ENCODE measurements at regions not wholly inside any gene's neighbourhood (a gene's known extent, or its start where the extent isn't known, plus 50 kb on each side); places are given as distances from the start of the nearest gene placed in this dataset.

DNA sequence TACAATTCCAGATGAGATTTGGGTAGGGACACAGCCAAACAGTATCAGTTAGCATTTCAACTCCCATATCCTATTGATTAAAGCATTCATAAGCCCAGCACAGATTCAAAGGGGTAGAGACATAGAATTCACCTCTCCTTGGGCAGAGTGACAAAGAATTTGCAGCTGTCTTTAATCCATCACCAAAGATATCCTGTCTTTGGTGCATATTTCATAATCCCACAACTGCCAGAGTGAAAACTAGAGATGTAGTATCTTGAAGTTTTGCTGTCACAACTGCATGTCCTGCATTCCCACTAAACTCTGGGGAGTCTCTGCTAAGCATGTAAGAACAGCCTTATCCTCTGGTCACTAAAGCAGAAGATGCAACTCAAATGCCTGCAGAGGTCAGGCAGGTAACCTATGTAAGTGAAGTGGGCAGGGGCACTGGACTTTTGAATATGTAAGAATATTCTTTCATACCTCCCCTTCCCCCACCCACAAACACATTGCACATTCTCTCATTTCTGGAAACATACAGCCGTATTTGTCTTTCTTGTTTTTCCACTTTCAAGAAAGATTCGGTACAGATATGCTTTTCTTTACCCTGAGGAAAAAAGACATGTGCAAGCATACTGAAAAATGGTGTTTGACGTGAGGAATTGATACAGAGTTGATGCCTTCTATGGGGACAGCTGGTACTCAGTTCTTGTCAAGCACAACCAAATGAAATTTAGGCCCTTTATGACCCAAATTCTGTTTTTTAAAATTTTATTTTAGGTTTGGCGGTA lies 283.1 kb downstream of the SP3 start:
- no peak for TF ChIP-seq TAF1 (IDR thresholded peaks at IDR 0.05; ENCODE audit: borderline replicate concordance, low read depth, low read length)
- TF ChIP-seq POLR2AphosphoS5 (IDR thresholded peaks at IDR 0.05; ENCODE audit: low read depth, low read length), result no peak
- no peak for TF ChIP-seq POLR2A (IDR thresholded peaks at IDR 0.05; ENCODE audit: low read depth, low read length)
- no peak for DNase-seq (ENCODE audit: insufficient read length)
- no peak for FAIRE-seq

DNA sequence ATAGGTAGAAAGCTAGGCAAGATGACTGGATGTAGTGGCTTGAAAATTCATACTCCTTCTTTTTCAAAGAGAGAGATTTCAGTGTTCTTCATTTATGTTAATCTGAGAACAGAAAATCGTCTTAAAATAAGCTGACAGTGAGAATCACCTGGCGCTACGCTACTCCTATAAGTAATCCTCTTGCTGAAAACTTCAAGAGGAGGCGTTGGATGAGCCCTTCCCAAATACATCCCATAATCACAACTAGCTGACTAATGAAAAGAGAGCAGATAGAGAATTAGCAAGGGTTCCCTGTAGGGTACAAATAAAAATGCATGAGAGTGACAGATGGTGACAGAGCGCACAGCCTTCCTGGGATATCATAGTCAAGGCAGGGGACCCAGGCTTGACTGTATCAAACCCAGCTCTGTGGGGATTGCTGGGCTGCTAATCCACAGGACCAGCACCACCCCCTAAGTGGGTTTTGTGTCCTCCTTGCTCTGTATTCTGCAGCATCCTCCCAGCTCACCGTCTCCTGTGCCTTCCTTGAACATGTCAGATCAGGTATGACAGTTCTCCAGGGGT lies 280.2 kb downstream of the SP3 start:
- no peak for TF ChIP-seq POLR2A (IDR thresholded peaks at IDR 0.05; ENCODE audit: low read depth, low read length)
- TF ChIP-seq TAF1 (IDR thresholded peaks at IDR 0.05; ENCODE audit: borderline replicate concordance, low read depth, low read length), result no peak
- TF ChIP-seq POLR2AphosphoS5 (IDR thresholded peaks at IDR 0.05; ENCODE audit: low read depth, low read length), result no peak
- FAIRE-seq, result no peak
- no peak for DNase-seq (ENCODE audit: insufficient read length)

GRCh38 chr2:173690349-173690748 lies 274.8 kb downstream of the SP3 start:
- no peak for TF ChIP-seq POLR2AphosphoS5 (IDR thresholded peaks at IDR 0.05; ENCODE audit: low read depth, low read length)
- no peak for TF ChIP-seq TAF1 (IDR thresholded peaks at IDR 0.05; ENCODE audit: borderline replicate concordance, low read depth, low read length)
- TF ChIP-seq POLR2A (IDR thresholded peaks at IDR 0.05; ENCODE audit: low read depth, low read length), result no peak
- DNase-seq (ENCODE audit: insufficient read length) (no peak), FAIRE-seq (no peak)

- FAIRE-seq, result no peak
- DNase-seq (ENCODE audit: insufficient read length), result no peak
- TF ChIP-seq TAF1 (IDR thresholded peaks at IDR 0.05; ENCODE audit: borderline replicate concordance, low read depth, low read length), result no peak
- TF ChIP-seq POLR2A (IDR thresholded peaks at IDR 0.05; ENCODE audit: low read depth, low read length), result no peak
- no peak for TF ChIP-seq POLR2AphosphoS5 (IDR thresholded peaks at IDR 0.05; ENCODE audit: low read depth, low read length)
Observed at GRCh38 chr2:173692068-173692467, 273.1 kb downstream of the SP3 start.

GRCh38 chr2:173693044-173693589 lies 272.1 kb downstream of the SP3 start:
- FAIRE-seq, result no peak

GRCh38 chr2:173696274-173696673 lies 268.9 kb downstream of the SP3 start:
- FAIRE-seq, result no peak

More at GRCh38 chr2:173693044-173693589, 272.1 kb downstream of the SP3 start:
- no peak for DNase-seq (ENCODE audit: insufficient read length)
- no peak for TF ChIP-seq POLR2AphosphoS5 (IDR thresholded peaks at IDR 0.05; ENCODE audit: low read depth, low read length)
- TF ChIP-seq POLR2A (IDR thresholded peaks at IDR 0.05; ENCODE audit: low read depth, low read length), result no peak
- TF ChIP-seq TAF1 (IDR thresholded peaks at IDR 0.05; ENCODE audit: borderline replicate concordance, low read depth, low read length), result no peak

DNA sequence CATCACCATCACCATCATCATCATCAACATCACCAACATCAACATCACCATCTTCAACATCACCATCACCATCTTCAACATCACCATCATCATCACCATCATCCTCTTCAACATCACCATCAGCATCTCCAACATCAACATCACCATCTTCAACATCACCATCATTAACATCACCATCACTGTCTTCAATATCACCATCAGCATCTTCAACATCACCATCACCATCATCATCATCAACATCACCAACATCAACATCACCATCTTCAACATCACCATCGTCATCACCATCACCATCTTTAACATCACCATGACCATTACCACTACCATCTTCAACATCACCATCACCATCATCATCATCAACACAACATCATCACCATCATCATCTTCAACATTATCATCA lies 267.2 kb downstream of the SP3 start:
- no peak for FAIRE-seq
- no peak for TF ChIP-seq POLR2A (IDR thresholded peaks at IDR 0.05; ENCODE audit: low read depth, low read length)
- no peak for TF ChIP-seq POLR2AphosphoS5 (IDR thresholded peaks at IDR 0.05; ENCODE audit: low read depth, low read length)
- TF ChIP-seq TAF1 (IDR thresholded peaks at IDR 0.05; ENCODE audit: borderline replicate concordance, low read depth, low read length), result no peak
- DNase-seq (ENCODE audit: insufficient read length), result no peak

More at GRCh38 chr2:173696274-173696673, 268.9 kb downstream of the SP3 start:
- DNase-seq (ENCODE audit: insufficient read length), result no peak
- TF ChIP-seq POLR2A (IDR thresholded peaks at IDR 0.05; ENCODE audit: low read depth, low read length), result no peak
- no peak for TF ChIP-seq TAF1 (IDR thresholded peaks at IDR 0.05; ENCODE audit: borderline replicate concordance, low read depth, low read length)

DNA sequence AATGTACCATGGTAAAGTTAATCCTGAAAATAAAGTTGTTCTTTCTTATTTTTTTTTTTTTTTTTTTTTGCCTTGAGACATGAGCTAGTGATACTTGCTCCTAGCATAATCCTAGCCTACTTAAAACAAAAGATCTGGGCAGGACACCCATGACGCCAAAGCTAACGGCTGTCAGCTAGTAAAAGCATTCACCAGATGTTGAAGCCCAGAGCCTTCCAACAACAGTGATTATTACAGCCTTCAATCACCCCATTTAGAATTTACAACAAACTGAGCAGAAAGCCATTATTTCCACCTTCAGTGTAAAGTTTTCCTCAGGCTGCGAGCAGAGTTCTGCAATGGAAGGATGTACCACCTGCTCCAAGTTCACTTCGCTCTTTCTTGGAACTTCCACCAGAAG lies 259.5 kb downstream of the SP3 start:
- FAIRE-seq (no peak), DNase-seq (ENCODE audit: insufficient read length) (no peak)
- TF ChIP-seq TAF1 (IDR thresholded peaks at IDR 0.05; ENCODE audit: borderline replicate concordance, low read depth, low read length) (no peak), POLR2A (IDR thresholded peaks at IDR 0.05; ENCODE audit: low read depth, low read length) (no peak), POLR2AphosphoS5 (IDR thresholded peaks at IDR 0.05; ENCODE audit: low read depth, low read length) (no peak)

- no peak for DNase-seq (ENCODE audit: insufficient read length)
- FAIRE-seq, result no peak
- TF ChIP-seq POLR2AphosphoS5 (IDR thresholded peaks at IDR 0.05; ENCODE audit: low read depth, low read length) (no peak), POLR2A (IDR thresholded peaks at IDR 0.05; ENCODE audit: low read depth, low read length) (no peak), TAF1 (IDR thresholded peaks at IDR 0.05; ENCODE audit: borderline replicate concordance, low read depth, low read length) (no peak)
Observed at GRCh38 chr2:173706936-173707335, 258.2 kb downstream of the SP3 start.

- DNase-seq (ENCODE audit: insufficient read length) (no peak), FAIRE-seq (no peak)
- TF ChIP-seq POLR2AphosphoS5 (IDR thresholded peaks at IDR 0.05; ENCODE audit: low read depth, low read length) (no peak), TAF1 (IDR thresholded peaks at IDR 0.05; ENCODE audit: borderline replicate concordance, low read depth, low read length) (no peak), POLR2A (IDR thresholded peaks at IDR 0.05; ENCODE audit: low read depth, low read length) (no peak)
Observed at GRCh38 chr2:173708806-173709205, 256.4 kb downstream of the SP3 start.

- FAIRE-seq (no peak), DNase-seq (ENCODE audit: insufficient read length) (no peak)
- TF ChIP-seq POLR2AphosphoS5 (IDR thresholded peaks at IDR 0.05; ENCODE audit: low read depth, low read length) (no peak), POLR2A (IDR thresholded peaks at IDR 0.05; ENCODE audit: low read depth, low read length) (no peak), TAF1 (IDR thresholded peaks at IDR 0.05; ENCODE audit: borderline replicate concordance, low read depth, low read length) (no peak)
Observed at GRCh38 chr2:173711816-173712215, 253.4 kb downstream of the SP3 start.

All from GM12892 (cell line).